Left hindlimb (tissue), 1 donor: ENCODE measurements at regions not wholly inside any gene's neighbourhood (a gene's known extent, or its start where the extent isn't known, plus 50 kb on each side); places are given as distances from the start of the nearest gene placed in this dataset.

Experiments
- DNase-seq: peaks from one replicate; pipeline ENCODE4 v3.0.0-alpha.2; 2018

DNA sequence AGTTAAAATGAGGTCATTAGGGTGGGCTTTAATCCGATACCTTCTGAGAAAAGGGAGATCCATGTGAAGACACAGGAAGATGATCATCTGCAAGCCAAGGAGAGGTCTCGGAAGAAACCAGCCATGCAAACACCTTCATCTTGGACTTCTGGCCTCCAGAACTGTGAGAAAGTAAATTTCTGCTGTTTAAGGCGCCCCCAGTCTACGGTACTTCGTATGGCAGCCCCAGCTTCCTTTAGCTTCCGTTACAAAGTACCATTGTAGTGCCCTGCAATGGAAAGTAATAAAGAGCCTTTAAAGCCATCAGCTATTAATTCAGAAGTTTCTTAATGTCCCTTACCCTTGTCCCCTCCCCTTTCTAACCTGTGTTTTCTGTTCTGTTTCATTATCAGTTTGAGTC is 308.1 kb downstream of the AACS start:
- no peak for DNase-seq

- DNase-seq = no peak
These were observed 311.2 kb downstream of the AACS start for GRCh38 chr12:125376422-125376821.

- DNase-seq = no peak
These were observed 311.9 kb downstream of the AACS start for GRCh38 chr12:125377093-125377492.

DNA sequence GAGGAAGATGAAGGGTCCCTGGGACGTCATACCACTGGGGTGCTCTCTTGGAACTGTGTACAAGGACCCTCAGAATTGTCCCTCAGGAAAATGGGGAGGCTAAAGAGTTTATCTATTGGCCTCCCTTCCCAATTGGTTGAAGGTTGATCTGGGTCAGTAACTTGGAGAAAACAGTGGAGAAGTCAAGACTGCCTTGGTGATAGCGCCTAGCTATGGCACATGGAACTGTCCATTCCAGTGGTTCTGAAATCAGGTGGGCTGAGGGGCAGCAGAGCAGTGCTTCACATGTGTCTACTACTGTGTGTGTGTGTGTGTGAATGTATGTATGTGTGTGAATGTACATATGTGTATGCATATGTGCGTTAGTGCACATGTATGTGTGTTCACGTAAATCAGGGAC is 316.1 kb downstream of the AACS start:
- no peak for DNase-seq

DNA sequence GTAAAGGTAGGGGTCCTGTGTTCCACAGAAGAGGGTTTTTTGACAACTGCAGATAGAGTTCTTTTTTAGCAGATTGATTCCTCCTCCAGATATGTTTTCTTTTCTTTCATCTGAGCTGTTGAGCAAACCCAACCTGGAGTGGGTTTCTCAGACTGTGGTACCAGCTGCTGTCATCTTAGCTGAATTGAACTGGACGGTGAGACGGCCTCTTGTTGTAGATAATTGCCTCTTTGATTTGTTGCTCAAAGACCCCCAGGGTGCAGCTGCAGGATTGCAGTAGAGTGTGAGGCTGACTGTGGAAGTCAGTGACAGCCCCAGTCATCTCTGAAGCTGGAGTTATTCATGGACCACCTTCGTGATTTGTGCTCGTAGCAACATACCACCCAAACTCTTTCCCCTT is 317.7 kb downstream of the AACS start:
- DNase-seq = no peak

DNA sequence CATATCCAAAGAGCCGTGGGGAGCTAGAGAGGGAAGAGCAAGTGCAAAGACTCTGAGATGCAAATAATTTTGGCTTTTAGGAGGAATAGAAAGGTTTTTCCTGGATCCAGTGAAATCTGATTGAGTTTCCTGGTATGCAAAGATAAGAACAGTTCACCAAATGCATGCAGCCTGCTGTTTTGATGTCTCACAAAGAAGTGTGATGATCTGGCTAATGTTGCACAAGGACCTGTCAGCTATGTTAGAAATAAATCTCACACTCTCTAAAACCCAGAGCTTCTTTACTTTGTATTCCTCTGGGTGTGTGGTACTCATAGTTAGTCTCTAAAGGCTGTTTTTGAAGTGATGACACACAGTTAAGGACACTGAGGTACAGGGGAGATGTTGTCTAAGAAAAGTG is 321.4 kb downstream of the AACS start:
- no peak for DNase-seq

DNA sequence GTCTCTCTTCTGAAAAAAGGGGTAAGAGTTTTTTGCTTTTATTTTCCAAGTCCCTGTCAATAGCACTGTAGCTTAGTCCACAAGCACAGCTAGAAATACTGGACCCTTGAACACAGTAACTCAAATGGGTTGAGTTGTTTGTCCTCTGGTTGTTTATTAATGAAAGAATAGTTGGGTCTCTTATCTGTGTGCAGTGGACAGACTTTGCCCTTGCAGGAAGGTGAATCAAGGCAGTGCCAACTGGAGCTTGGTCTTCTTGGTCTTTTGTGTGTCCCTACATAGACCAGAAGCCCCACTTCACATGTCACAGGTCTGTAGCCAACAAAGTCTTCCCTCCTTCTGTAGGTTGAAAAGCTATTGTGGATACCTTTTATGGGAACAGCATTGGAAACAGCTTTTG is 322.0 kb downstream of the AACS start:
- no peak for DNase-seq

- no peak for DNase-seq
These were observed 323.9 kb downstream of the AACS start for GRCh38 chr12:125389061-125389697.

DNA sequence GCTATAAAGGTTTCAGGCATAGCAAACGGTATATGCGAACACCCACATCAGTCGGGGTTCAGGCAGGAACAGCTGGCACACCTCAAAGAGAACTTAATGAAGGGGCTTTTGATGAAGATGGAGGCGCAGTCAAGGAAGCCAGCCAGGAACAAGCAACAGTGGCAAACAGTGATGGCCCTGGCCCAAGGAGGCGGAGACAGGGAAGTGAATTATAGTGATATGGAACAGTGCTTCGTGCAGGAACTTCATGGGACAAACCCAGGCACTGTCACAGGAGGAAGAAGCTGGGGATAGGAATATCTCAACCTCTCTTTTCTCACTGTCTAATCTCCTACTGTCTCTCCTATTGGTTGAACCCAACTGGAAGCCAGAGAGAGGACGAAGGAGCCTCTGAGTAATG is 328.3 kb downstream of the AACS start:
- no peak for DNase-seq

GRCh38 chr12:125395583-125396215 is 330.5 kb downstream of the AACS start:
- no peak for DNase-seq

GRCh38 chr12:125399489-125399888 is 334.3 kb downstream of the AACS start:
- DNase-seq = no peak

DNA sequence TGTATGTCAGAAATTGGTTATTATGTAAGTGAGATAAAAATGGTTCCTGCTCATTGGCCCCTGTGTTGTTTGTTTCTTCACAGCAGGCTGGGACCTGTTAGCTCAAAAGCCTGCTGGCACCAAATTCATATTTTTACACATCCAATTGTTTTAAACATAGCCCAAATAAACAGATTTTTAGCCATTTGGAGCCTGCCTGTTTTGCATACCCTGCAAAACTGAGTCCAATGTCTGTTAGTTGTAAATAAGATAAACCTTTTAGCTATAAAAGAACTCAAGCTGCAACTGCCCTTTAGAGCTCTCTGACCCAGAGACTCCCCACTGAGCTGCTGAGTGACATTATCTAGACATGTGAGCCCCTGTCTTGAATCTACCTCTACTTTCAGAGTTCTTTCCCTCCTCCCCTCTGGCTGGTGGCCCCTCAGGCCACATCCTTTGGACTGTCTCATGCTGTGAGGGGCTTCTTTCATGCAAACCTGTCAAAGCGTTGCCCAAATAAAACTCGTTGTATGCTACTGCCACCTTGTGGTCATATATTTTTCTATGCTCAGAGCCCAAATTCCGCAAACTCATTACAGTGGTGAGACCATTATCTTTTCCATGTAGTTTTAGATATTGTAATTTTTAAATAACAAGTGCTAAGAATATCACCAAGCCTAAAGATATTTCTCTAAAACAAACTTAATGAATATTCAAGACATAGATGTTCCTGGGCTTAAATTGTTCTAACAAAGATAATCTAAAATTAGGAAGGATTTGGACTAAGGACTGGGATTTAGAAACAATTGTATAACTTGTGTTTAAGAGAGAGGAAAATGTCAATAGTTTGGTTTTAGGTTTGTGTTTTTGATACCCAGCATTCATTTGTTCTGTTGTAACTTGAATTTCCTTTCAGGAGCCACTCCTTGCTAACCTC is 337.9 kb downstream of the AACS start:
- DNase-seq = no peak

- no peak for DNase-seq
These were observed 338.6 kb downstream of the AACS start for GRCh38 chr12:125403843-125404242.

GRCh38 chr12:125406131-125406530 is 340.9 kb downstream of the AACS start:
- DNase-seq = no peak

DNA sequence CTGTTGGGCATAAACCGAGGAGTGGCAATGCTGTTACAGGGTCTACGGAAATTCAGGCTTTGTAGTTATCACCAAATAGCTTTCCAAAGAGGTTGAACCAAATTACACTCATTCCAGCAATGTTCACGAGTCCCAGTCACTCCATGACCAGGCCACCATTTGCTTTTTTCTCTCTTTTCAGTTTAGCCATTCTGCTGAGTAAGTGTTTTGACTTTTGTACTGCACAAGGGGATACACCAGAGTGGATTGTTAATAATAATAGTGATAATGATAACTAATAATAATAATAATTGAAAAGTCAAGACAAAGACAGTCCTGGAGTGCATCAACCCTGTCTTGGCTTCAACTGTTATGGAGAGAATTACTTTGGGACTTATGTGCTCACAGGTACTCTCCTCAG is 343.5 kb downstream of the AACS start:
- DNase-seq = no peak

- no peak for DNase-seq
These were observed 347.3 kb downstream of the AACS start for GRCh38 chr12:125412506-125412905.

GRCh38 chr12:125417446-125417845 is 352.2 kb downstream of the AACS start:
- no peak for DNase-seq

DNA sequence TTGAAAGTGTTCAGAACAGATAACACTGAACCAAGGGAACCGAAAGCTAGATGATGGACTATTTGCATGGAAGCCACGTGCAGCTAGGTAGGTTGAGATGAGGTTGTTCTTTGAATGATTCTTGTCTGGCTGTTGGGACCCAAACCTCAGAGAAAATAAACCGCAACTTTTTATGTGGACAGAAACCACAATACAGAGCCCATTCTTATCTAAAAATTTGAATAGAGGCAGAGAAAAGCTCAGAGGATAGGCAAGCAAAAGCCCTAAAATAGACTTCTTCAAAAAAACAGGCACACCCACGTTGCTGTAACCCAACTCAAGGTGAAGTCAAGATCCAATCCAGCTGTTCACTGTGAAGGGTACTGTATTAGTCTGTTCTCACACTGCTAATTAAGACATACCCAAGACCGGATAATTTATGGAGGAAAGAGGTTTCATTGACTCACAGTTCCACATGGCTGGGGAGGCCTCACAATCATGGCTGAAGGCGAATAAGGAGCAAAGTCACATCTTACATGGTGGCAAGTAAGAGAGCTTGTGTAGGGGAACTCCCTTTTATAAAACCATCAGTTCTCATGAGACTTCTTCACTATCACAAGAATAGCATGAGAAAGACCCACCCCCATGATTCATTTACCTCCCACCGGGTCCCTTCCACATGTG is 353.8 kb downstream of the AACS start:
- DNase-seq = no peak

GRCh38 chr12:125424909-125425308 is 359.7 kb downstream of the AACS start:
- no peak for DNase-seq

- DNase-seq = no peak
These were observed 366.3 kb downstream of the AACS start for GRCh38 chr12:125431516-125431915.

DNA sequence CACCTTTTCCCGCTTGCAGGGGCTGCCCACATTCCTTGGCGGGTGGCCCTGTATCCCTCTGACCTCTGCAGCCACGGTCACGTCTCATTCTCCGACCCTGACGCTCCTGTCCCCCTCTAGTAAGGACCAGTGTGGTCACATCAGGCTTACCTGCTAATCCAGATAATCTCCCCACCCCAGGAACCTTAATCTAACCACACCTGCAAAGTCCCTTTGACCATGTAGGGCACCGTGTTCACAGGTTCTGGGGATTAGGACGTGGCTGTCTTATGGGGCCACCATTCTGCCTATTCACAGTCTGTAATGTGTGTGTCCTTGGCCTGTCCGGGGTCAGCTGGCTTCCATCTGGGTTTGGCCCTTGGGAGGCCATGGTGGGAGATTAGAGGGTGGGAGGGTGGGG is 368.9 kb downstream of the AACS start:
- DNase-seq = no peak

DNA sequence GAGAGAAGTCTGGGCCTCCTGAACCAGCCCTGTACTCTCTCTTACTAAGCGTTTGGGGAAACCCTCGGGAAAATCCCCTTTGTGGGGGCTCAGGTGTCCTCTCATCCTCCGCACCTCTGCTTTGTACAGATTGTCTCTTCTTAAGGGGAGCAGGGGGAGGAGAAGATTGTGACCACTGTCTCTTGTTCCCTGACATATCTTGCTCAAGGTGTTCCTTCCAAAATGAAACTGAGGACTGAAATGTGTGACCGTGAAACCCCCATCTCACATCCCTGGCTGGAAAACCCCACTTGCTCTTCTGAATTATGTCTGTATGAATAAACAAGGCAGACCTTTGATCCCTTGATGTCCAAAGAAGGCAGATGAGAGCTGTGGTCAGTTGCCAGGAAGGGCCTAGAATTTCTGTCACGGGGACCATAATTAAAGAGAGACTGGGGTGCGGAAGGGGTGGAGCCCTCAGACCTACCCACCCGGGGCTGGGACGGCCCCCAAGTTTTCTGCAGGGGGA is 369.8 kb downstream of the AACS start:
- no peak for DNase-seq

- no peak for DNase-seq
These were observed 370.6 kb downstream of the AACS start for GRCh38 chr12:125435871-125436270.
